Lung (tissue), 11 donors: ENCODE measurements at regions not wholly inside any gene's neighbourhood (a gene's known extent, or its start where the extent isn't known, plus 50 kb on each side); places are given as distances from the start of the nearest gene placed in this dataset.

Experiments used
- ATAC-seq: fragments of 200-7000 bp; cut with Tn5 transposase; one replicate; pipeline ENCODE4 v1.9.1; 2020; ENCODE audit warnings: moderate number of reproducible peaks; ENCODE audit not compliant: insufficient read depth, low FRiP score
- DNase-seq, 3 donors: peaks; one replicate each; pipeline ENCODE4 v3.0.0-alpha.2; 2013 to 2017
- H3K27ac ChIP-seq, 2 donors: one replicate each; pipeline ENCODE4 v1.5.1; 2013; ENCODE audit warnings: mild to moderate bottlenecking in 2 of 2, moderate library complexity in 2 of 2, control low read depth in 1 of 2, inconsistent platforms in 1 of 2, low read depth in 1 of 2, low read length in 1 of 2
- H3K27me3 ChIP-seq, 3 donors: one replicate each; pipeline ENCODE4 v1.5.1; 2013; ENCODE audit warnings: low read length in 2 of 3; ENCODE audit not compliant: control insufficient read depth in 3 of 3, insufficient read depth in 3 of 3
- H3K36me3 ChIP-seq, 4 donors: one replicate each; pipeline ENCODE4 v1.5.1; 2013; ENCODE audit warnings: low read length in 4 of 4, mild to moderate bottlenecking in 1 of 4, moderate library complexity in 1 of 4; ENCODE audit not compliant: control insufficient read depth in 4 of 4, insufficient read depth in 4 of 4
- H3K4me1 ChIP-seq, 5 donors: one replicate each; pipeline ENCODE4 v1.5.1; 2013; ENCODE audit warnings: low read length in 5 of 5, mild to moderate bottlenecking in 2 of 5, moderate library complexity in 1 of 5; ENCODE audit not compliant: control insufficient read depth in 5 of 5, insufficient read depth in 5 of 5
- H3K4me3 ChIP-seq: one replicate; pipeline ENCODE4 v1.5.1; 2013; ENCODE audit warnings: mild to moderate bottlenecking, control low read depth, moderate library complexity
- H3K9ac ChIP-seq, 2 donors: one replicate each; pipeline ENCODE4 v1.5.1; 2013; ENCODE audit warnings: low read length in 2 of 2, control low read depth in 1 of 2; ENCODE audit not compliant: insufficient read depth in 1 of 2
- H3K9me3 ChIP-seq, 4 donors: one replicate each; pipeline ENCODE4 v1.5.1; 2013; ENCODE audit warnings: low read length in 3 of 4, mild to moderate bottlenecking in 1 of 4, moderate library complexity in 1 of 4; ENCODE audit not compliant: control insufficient read depth in 4 of 4, insufficient read depth in 3 of 4
- CTCF ChIP-seq: IDR thresholded peaks from 2 replicates; pipeline ENCODE4 v1.5.1; 2012; ENCODE audit warnings: mild to moderate bottlenecking; ENCODE audit errors: control extremely low read depth, extremely low read depth
- WGBS, 2 donors: extraction: QIAGEN DNeasy Blood & Tissue Kit; methylation state at CpG; one replicate each; pipeline ENCODE4 v1.1.7; 2013; 5-methylcytosine and 5-hydroxymethylcytosine counted together
- donor health status: control.
- donor health status: control.
- donor health status: Bipolar disorder and iron deficiency.
- donor health status: healthy.
- donor health status: DM: yes; HTN: yes; CAD: no.

- ATAC-seq (no peak), DNase-seq (no peak)
- Histone ChIP-seq H3K4me1 (no peaks in the 10 kb centered on the region), H3K9me3 (peaks cover 0 to 2% (median under 1%) of the 10 kb centered on the region in 4 donors), H3K27me3 (no peaks in the 10 kb centered on the region), H3K27ac (no peak overlapping the region), H3K4me3 (no peak overlapping the region), H3K36me3 (no peaks in the 10 kb centered on the region), H3K9ac (no peak overlapping the region)
- no peak for TF ChIP-seq CTCF
Observed at GRCh38 chr6:116982401-116982800, 105.4 kb downstream of the RFX6 start.

GRCh38 chr6:116983375-116983774 is 106.3 kb downstream of the RFX6 start:
- H3K4me1 ChIP-seq, result no peaks in the 10 kb centered on the region
- no peak overlapping the region for H3K9ac ChIP-seq
- no peaks in the 10 kb centered on the region for H3K27me3 ChIP-seq
- peaks cover 0 to 2% (median under 1%) of the 10 kb centered on the region in 4 donors for H3K9me3 ChIP-seq
- DNase-seq, result no peak
- 92 to 93% methylated on average over 3 of the region's 3 CpGs for WGBS, 2 donors
- no peak overlapping the region for H3K27ac ChIP-seq
- no peak for ATAC-seq
- H3K4me3 ChIP-seq, result no peak overlapping the region
- H3K36me3 ChIP-seq, result no peaks in the 10 kb centered on the region
- no peak for TF ChIP-seq CTCF

GRCh38 chr6:116986819-116987218 is 109.8 kb downstream of the RFX6 start:
- DNase-seq (no peak), ATAC-seq (no peak)
- Histone ChIP-seq H3K9ac (no peak overlapping the region), H3K9me3 (peaks cover 0 to 2% (median 0%) of the 10 kb centered on the region in 4 donors), H3K36me3 (no peaks in the 10 kb centered on the region), H3K4me3 (no peak overlapping the region), H3K27ac (no peak overlapping the region), H3K27me3 (no peaks in the 10 kb centered on the region), H3K4me1 (no peaks in the 10 kb centered on the region)
- WGBS, 2 donors, result 78 to 82% methylated on average over 2 of the region's 2 CpGs
- TF ChIP-seq CTCF, result no peak

GRCh38 chr6:116990679-116991078 is 113.6 kb downstream of the RFX6 start:
- no peak overlapping the region for H3K9ac ChIP-seq
- DNase-seq, result no peak
- no peak overlapping the region for H3K4me3 ChIP-seq
- H3K36me3 ChIP-seq, result no peaks in the 10 kb centered on the region
- H3K4me1 ChIP-seq, result no peaks in the 10 kb centered on the region
- no peaks in the 10 kb centered on the region for H3K27me3 ChIP-seq
- no peak overlapping the region for H3K27ac ChIP-seq
- no peaks in the 10 kb centered on the region for H3K9me3 ChIP-seq
- no peak for ATAC-seq
- WGBS, 2 donors, result 27 to 37% methylated on average over 1 of the region's 1 CpG
- no peak for TF ChIP-seq CTCF
